BE2C (cell line): ENCODE measurements at regions not wholly inside any gene's neighbourhood (a gene's known extent, or its start where the extent isn't known, plus 50 kb on each side); places are given as distances from the start of the nearest gene placed in this dataset.

Experiments used
- DNase-seq: peaks from one replicate; pipeline ENCODE4 v3.0.0-alpha.2; 2020
- H3K27me3 ChIP-seq: fragments of 250-450 bp; sonication (Bioruptor Pico); 2 replicates; pipeline ENCODE4 v1.5.1; 2020; ENCODE audit warnings: mild to moderate bottlenecking
- H3K36me3 ChIP-seq: fragments of 250-450 bp; sonication (Bioruptor Pico); 2 replicates; pipeline ENCODE4 v1.5.1; 2020; ENCODE audit warnings: mild to moderate bottlenecking
- H3K4me1 ChIP-seq: fragments of 250-450 bp; sonication (Bioruptor Pico); 2 replicates; pipeline ENCODE4 v1.5.1; 2020
- H3K4me3 ChIP-seq: 2 replicates; pipeline ENCODE4 v1.5.1; 2011; ENCODE audit warnings: low read depth, low read length
- H3K9me3 ChIP-seq: fragments of 250-450 bp; sonication (Bioruptor Pico); 2 replicates; pipeline ENCODE4 v1.5.1; 2020
- CTCF ChIP-seq: IDR thresholded peaks from 2 replicates; pipeline ENCODE4 v1.5.1; 2012; ENCODE audit warnings: mild to moderate bottlenecking, low read depth, low read length

GRCh38 chr5:89397096-89397495, 514.1 kb upstream of the MEF2C start:
- Histone ChIP-seq H3K4me3 (no peak overlapping the region), H3K36me3 (no peaks in the 10 kb centered on the region), H3K27me3 (no peaks in the 10 kb centered on the region), H3K4me1 (no peaks in the 10 kb centered on the region), H3K9me3 (no peaks in the 10 kb centered on the region)
- TF ChIP-seq CTCF = no peak
- no peak for DNase-seq

GRCh38 chr5:89396278-89396954, 513.4 kb upstream of the MEF2C start:
- no peak for TF ChIP-seq CTCF
- DNase-seq = no peak
- no peak overlapping the region for H3K4me3 ChIP-seq
- H3K4me1 ChIP-seq = no peaks in the 10 kb centered on the region
- H3K9me3 ChIP-seq = no peaks in the 10 kb centered on the region
- H3K27me3 ChIP-seq = no peaks in the 10 kb centered on the region
- no peaks in the 10 kb centered on the region for H3K36me3 ChIP-seq

GRCh38 chr5:89395111-89395510, 512.1 kb upstream of the MEF2C start:
- no peaks in the 10 kb centered on the region for H3K4me1 ChIP-seq
- no peak overlapping the region for H3K4me3 ChIP-seq
- no peaks in the 10 kb centered on the region for H3K27me3 ChIP-seq
- TF ChIP-seq CTCF = no peak
- H3K36me3 ChIP-seq = no peaks in the 10 kb centered on the region
- H3K9me3 ChIP-seq = no peaks in the 10 kb centered on the region
- DNase-seq = no peak

GRCh38 chr5:89388872-89389271, 505.9 kb upstream of the MEF2C start:
- H3K4me1 ChIP-seq = no peaks in the 10 kb centered on the region
- H3K9me3 ChIP-seq = no peaks in the 10 kb centered on the region
- no peak for TF ChIP-seq CTCF
- H3K4me3 ChIP-seq = no peak overlapping the region
- H3K36me3 ChIP-seq = no peaks in the 10 kb centered on the region
- no peaks in the 10 kb centered on the region for H3K27me3 ChIP-seq
- DNase-seq = no peak

- no peak for DNase-seq
Measured at GRCh38 chr5:89384391-89384790, 501.4 kb upstream of the MEF2C start.

More at GRCh38 chr5:89384391-89384790, 501.4 kb upstream of the MEF2C start:
- no peaks in the 10 kb centered on the region for H3K27me3 ChIP-seq
- no peak for TF ChIP-seq CTCF
- no peak overlapping the region for H3K4me3 ChIP-seq
- H3K9me3 ChIP-seq = no peaks in the 10 kb centered on the region
- H3K36me3 ChIP-seq = no peaks in the 10 kb centered on the region
- H3K4me1 ChIP-seq = no peaks in the 10 kb centered on the region
